ENCODE measurements at regions not wholly inside any gene's neighbourhood (a gene's known extent, or its start where the extent isn't known, plus 50 kb on each side); places are given as distances from the start of the nearest gene placed in this dataset.
"Not testable (repeated sequence)": the region's sequence is repeated elsewhere in the genome, so short reads cannot be mapped to it uniquely, and the experiment has no call there.

DNA sequence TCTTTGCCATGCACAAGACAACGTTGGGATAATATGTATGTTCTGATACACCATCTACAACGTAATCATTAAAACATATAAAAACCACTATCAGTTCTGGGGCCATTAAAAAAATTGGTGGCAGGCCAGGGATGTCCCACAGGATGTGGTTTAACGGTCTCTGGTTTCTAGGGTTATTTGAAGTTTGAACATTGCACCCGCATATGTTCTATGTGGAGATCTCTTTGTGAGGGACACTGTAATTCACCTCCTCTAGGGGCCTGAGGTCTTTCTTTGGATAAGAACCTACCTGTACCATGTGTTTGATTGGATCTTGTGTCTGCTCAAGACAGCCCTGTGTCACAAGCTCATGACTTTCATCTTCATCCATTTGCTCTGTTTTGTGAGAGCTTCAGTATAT, 73.2 kb downstream of the GGTLC2 start:
- no peak for DNase-seq (ENCODE audit: low read depth)

- peak; percentile 59 for DNase-seq (ENCODE audit: low read depth)
Observed at GRCh38 chr22:22720201-22720723, 75.8 kb downstream of the GGTLC2 start.

DNA sequence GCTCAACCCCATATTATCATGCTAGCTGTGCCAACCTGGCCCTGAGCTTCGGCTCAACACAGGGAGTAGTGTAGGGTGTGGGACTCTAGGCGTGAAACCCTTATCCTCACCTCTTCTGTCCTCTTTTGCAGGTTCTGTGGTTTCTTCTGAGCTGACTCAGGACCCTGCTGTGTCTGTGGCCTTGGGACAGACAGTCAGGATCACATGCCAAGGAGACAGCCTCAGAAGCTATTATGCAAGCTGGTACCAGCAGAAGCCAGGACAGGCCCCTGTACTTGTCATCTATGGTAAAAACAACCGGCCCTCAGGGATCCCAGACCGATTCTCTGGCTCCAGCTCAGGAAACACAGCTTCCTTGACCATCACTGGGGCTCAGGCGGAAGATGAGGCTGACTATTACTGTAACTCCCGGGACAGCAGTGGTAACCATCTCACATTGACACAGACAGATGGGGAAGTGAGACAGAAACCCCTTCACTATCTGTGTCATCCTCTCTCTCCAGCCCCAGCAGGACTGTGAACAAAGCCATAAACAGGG, 76.4 kb downstream of the GGTLC2 start:
- DNase-seq (ENCODE audit: low read depth): peak; percentile 49

GRCh38 chr22:22721681-22722354, 77.4 kb downstream of the GGTLC2 start:
- DNase-seq (ENCODE audit: low read depth): peak; percentile 77

DNA sequence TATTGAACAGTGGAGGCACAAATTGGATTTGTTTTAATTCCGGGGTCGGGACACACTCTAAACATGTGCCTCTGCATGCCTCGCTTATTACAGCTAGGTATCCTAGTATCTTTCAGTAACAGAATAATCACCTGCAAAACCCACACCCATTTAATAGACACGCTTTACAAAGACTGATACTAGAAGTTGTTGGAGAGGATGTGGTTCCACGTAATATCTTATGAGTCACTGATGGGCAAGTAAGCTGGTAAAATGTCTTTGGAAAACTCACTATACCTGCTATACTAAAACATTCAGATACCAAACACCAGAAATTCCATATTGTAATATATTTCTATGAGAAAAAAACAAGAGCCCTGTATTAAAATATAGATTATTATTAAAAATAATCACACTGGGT, 84.0 kb downstream of the GGTLC2 start:
- DNase-seq (ENCODE audit: low read depth): no peak

DNA sequence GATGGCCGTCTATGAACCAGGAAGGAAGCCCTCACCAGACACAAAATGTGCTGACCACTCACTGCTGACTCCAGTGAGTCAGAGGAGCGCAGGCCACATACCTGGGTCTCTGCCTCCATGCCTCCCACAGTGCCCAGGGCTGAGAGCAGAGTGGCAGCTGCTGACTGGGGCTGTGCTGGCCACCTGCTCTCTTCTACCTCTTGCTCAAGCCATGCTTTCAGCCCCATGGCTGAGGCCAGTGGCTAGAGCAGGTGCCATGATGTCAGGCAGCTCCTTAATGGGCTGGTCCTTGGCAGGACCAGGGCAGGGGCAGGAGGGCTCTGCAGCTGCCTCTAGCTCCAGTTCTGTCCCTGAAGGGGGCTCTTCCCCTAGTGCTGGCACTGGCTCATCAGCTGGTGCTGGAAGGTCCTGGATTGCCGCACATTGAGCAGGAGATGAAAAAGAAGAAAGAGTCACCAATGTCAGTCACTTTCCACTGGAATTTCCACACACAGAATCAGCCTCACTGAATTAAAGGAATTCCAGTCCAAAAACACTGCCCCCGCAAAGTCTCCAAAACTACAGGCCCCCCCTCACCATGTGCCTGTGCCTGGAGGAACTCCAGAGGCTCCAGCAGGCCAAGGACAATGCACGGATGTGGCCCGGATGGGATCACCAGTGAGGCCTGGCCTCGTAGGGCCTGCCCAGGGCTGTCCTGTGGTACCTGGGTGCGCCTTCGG, 86.4 kb downstream of the GGTLC2 start:
- DNase-seq (ENCODE audit: low read depth): no peak

DNA sequence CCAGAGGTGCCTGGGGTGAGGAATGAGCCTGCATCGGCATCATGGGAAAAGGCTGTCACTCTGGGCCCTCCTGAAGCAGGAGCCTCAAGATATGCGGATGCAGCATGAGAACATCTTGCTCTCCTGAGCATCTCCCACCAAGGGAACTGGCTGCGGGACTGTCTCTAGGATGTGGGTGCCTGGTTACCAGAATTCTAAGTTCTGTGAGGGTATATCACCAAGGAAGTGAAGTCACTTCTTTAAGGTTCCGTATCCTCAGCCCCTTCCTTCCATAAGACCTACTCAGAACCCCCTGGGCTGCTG, 86.9 kb downstream of the GGTLC2 start:
- DNase-seq (ENCODE audit: low read depth): no peak

DNA sequence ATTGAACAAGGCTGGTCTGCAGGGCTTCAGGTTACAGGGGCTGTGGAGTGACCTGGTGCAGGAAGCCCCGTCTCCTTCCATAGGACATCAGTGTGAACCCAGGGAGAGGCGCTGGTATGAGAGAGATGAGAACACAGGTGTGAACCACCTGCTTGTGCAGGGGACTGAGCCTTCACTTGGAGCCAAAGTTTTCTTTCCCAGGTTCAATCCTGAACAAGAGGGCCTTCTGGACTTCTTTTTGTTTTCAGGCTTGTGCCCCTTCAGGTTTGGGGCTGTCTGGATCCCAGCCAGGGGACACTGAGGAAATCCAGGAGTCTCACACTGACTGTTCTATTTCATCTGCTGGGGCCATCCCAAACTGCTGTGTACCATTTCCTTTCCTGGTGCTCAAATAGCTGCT, 88.6 kb downstream of the GGTLC2 start:
- DNase-seq (ENCODE audit: low read depth): not testable (repeated sequence)

DNA sequence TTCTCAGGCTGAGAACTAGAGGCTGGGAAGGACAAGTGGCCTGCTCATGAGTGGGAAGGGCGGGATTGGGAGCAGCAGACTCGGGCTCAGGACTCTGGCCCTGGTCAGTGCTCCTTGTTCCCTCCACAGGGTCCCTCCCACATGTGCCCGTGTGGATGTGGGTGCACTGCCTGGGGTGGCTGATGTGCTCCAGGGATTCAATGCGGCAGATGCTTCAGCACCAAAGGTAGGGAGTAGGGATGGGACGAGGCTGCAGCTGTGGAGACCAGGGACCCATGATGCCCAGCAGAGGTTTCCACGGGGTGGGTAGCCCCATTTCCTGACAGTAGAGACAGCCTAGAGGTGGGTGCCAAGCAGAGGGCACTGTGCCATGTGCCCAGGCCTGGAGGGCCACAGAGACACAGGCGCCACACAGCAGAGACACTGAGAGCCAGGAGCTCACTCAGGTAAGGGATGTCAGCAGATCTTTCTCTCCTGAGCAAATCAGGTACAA, 89.5 kb downstream of the GGTLC2 start:
- DNase-seq (ENCODE audit: low read depth): no peak

GRCh38 chr22:22734395-22735272, 90.2 kb downstream of the GGTLC2 start:
- not testable (repeated sequence) for DNase-seq (ENCODE audit: low read depth)

DNA sequence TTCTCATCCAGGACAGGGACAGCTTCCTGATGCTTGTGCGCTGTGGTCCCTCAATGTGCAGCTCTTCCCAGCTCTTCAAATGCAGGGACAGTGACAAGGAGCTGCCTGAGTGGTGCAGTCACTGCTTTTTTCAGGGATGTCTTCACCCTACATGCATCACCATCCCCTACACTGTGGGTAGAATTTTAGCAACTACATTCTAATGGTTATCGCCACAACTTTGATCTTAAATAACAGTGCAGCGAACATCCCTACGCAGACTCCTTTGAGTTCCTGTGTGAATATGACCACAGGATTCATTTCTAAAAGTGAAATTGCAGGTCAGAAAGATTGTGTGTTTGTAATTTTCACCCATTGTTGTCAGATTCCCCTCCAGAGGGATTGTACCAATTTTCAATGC, 90.9 kb downstream of the GGTLC2 start:
- not testable (repeated sequence) for DNase-seq (ENCODE audit: low read depth)

DNA sequence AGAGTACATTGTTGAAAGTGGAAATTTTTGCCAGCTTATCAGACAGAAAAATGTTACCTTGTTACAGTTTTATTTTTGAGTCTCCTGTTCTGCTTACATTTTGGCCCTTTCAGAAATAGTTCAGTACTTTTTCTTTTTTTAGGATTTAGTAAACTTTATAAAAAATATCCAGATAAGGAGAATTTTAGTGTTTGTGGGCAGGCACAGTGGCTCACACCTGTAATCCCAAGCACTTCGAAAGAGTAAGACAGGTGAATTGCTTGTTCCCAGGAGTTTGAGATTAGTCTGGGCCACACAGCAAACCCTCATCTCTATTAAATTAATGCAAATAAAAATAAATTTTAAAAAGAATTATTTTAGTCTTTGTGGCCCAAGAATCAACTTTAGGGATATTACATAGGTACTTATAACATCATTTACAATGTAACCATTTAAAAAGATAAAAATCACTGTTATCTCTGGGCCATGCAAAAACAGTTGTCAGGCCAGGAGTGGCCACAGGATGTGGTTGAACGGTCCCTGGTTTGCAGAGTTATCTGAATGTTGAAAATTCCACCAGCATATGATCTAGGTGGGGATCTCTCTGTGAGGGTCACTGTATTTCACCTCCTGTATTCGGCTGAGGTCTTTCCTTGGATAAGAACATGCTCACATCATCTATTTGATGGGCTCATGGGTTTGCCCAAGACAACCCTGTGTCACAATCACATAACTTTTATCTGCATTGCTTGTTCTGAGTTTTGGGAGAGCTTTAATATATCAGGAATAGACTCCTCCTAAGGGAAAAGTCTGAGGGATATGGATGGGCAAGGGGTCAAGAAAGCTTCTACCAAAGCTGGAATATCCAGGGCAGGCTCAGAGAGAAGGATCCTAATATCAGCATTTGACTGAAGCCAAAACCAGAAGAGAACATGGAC, 91.5 kb downstream of the GGTLC2 start:
- no peak for DNase-seq (ENCODE audit: low read depth)

DNA sequence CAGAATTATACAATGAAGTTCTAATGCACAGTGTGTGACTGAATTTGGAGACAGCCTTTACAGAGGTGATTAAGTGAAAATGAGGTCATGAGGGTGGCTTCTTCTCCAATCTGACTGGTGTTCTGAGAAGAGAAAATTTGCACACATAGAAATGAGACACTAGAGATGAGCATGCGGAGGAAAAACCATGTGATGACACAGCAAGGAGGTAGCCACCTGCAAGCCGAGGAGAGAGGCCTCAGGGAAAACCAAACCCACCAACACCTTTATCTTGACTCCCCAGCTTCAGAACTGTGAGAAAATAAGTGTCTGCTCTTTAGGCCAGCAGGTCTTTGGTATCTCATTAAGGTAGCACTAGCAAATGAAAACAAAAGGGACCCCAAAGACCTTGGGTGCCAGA, 93.2 kb downstream of the GGTLC2 start:
- no peak for DNase-seq (ENCODE audit: low read depth)

DNA sequence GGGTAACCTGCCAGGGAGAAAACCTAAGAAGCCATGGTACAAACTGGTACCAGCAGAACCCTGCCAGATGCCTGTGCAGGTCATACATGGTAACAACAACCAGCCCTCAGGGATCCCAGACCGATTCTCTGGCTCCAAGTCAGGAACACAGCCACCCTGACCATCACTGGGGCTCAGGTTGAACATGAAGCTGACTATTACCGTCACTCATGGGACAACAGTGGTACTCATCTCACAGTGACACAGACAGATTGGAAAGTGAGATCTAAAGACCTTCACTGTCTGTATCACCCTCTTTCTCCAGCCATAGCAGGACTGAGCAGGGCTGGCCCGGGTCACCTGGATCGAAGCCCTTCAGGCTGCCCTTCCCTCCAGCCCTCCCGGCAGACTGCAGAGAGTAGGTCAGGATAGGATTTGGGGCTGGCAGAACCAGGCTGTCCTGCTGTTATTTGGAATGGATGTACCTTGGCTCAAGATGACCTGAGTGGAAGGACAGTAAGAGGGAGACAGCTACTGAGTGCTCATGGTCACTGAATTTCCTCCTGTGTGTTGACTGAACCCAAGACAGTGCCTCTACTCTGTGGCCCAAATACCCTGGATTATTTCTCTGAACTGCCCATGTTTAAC, 94.7 kb downstream of the GGTLC2 start:
- DNase-seq (ENCODE audit: low read depth): no peak

DNA sequence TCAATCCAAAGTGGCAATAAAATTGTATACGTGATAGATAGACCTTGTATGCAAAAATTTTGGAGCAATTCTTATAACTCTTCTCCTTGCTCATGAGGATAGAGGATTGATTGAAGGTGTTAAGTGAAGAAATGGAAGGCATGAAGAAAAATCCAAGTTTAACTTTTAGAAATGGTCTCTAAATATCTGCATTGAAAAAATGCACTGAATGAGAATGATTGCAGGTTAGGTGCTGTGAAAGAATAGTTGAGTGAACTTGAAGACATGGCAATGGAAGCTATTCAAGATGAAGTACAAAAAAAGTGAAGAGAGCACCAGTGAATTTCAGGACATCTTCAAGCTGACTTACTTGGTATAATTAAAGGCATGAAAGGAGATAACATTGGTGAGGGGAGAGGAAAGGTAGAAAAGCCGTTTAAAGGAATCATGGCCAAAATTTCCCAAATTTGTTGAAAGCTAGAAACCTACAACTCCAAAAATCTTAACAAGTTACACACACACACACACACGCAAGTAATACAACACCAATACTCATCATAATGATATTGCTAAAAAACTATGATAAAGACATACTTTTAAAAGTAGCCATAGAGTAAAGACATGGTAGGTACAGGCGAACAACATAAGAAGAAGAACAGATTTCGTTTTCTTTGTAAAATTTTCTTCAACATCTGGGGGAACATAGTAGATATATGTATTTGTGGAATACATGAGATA, 96.3 kb downstream of the GGTLC2 start:
- no peak for DNase-seq (ENCODE audit: low read depth)

DNA sequence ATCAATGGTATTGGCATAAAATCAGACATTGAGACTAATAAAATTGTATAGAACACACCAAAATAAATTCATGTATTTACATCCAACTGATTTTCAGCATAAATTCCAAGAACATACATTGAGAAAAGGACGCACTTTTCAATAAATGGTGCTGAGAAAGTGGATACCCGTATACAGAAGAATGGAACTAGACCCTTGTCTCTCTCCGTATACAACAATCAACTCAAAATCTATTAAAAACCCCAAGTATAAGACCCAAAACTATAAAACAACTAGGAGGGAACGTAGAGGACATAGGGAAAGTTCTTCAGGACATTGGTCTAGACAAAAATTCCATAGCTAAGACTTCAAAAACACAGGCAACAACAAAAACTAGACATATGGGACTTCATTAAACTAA, 97.4 kb downstream of the GGTLC2 start:
- DNase-seq (ENCODE audit: low read depth): no peak

- DNase-seq (ENCODE audit: low read depth): no peak
Observed at GRCh38 chr22:22742641-22743040, 98.2 kb downstream of the GGTLC2 start.

DNA sequence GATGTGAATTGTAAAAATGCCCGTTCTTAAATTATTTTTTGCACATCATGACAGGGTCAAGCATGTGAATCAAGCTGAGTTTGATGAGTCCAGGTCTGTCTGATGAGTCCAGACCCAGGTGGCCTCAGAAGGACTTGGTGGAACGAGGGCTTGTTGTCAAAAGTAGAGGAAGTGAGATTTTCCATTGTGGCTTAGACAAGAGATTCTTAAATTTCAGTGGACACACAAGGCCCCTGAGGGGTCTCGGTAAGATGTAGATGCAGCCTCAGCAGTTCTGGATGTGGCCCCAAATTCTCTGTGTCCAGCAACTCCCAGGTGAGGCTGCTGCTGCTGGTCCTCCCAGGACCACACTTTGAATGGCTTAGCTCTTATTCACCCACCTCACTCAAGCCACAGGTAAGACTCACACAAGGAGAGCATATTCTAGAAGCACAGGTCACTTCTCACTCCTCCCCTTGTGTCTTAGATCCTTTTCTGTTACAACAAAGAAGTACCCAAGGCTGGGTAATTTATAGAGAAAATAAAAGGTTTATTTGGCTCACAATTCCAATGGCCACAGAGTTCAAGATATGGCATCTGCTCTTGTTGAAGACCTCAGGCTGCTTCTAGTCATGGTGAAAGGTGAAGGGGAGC, 98.8 kb downstream of the GGTLC2 start:
- DNase-seq (ENCODE audit: low read depth): no peak

DNA sequence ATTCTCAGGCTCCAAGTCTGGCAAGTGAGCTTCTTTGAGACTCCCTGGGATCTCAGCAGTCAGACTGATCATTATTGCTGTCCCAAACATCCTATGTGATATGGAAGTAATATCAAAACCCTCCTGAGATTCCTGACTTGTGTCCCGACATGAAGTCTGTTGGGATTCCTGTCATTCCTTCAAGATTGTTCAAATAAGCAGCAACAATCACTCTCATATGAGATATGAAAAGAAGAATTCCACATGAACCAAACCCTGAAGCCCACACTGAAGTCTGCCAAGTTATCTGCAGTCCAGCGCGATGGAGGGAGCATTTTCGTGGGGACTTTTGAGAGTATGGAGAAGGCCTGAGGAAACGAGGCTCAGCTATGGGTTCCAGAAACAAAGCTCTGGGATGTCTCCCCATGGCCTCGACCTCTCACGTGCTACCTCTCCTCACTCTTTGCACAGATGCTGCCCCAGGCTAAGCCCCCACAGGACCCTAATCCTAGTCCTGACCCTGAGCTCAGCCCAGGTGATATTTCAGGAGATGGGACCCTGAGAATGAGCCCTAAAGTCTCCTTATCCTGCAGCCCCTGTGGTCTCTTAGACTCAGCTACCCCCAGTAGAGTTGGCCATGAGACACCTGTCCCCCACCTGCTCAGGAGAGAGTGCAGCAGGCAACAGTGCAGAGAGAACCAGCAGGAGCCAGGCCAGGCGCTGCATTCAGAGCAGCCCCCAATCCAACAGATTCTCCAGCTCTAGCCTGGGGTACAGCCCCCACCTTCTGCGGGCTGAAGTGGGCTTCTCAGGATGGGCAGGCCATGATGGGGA, 100.2 kb downstream of the GGTLC2 start:
- no peak for DNase-seq (ENCODE audit: low read depth)
